MCF 10A (cell line): ENCODE measurements at regions not wholly inside any gene's neighbourhood (a gene's known extent, or its start where the extent isn't known, plus 50 kb on each side); places are given as distances from the start of the nearest gene placed in this dataset.

ENCODE experiments used
- BruUV-seq: library from RNA; stranded (reverse); fragments of 400-500 nt; replicated peaks from 2 replicates; lab custom pipeline; 2021; lab: Mats Ljungman, UMichigan
- CTCF ChIA-PET: fragments of 300-600 bp; sonication (Branson Sonifier 250); formaldehyde crosslinking; extraction: SDS; loops from one replicate; lab custom pipeline; 2021; ENCODE audit warnings: antibody characterized with exemption, inconsistent platforms; lab: Yijun Ruan, JAX
- POLR2A ChIA-PET: fragments of 300-600, 350-650 bp; sonication (Branson Sonifier 250); formaldehyde crosslinking; extraction: SDS; loops from one replicate; lab custom pipeline; 2020; ENCODE audit warnings: antibody characterized with exemption, inconsistent platforms; lab: Yijun Ruan, JAX
- DNase-seq: peaks from one replicate; pipeline ENCODE4 v3.0.0-alpha.2; 2018; ENCODE audit not compliant: unreplicated experiment
- H3K27ac Mint-ChIP-seq: one replicate; pipeline ENCODE4 v1.8.0; 2022; ENCODE audit warnings: mild to moderate bottlenecking, low read depth, mixed read lengths; ENCODE audit not compliant: unreplicated experiment
- H3K27me3 Mint-ChIP-seq: one replicate; pipeline ENCODE4 v1.8.0; 2022; ENCODE audit warnings: mixed read lengths; ENCODE audit not compliant: insufficient read depth, unreplicated experiment
- H3K36me3 Mint-ChIP-seq: one replicate; pipeline ENCODE4 v1.8.0; 2022; ENCODE audit warnings: mild to moderate bottlenecking, moderate library complexity, mixed read lengths; ENCODE audit not compliant: insufficient read depth, unreplicated experiment
- H3K4me1 Mint-ChIP-seq: one replicate; pipeline ENCODE4 v1.8.0; 2022; ENCODE audit warnings: mixed read lengths; ENCODE audit not compliant: insufficient read depth, unreplicated experiment
- H3K4me3 Mint-ChIP-seq: one replicate; pipeline ENCODE4 v1.8.0; 2022; ENCODE audit warnings: mild to moderate bottlenecking, moderate library complexity, mixed read lengths; ENCODE audit not compliant: unreplicated experiment
- H3K9me3 Mint-ChIP-seq: one replicate; pipeline ENCODE4 v1.8.0; 2022; ENCODE audit warnings: mixed read lengths; ENCODE audit not compliant: unreplicated experiment
- CTCF ChIP-seq: fragments of 200-600 bp; IDR thresholded peaks from one replicate; pipeline ENCODE4 v1.8.0; 2022; ENCODE audit warnings: antibody characterized with exemption, mild to moderate bottlenecking; ENCODE audit not compliant: unreplicated experiment
- intact Hi-C: fragments of 100-400 bp; cut with micrococcal nuclease; formaldehyde crosslinking; loops from 2 replicates; pipeline ENCODE4 v1.14.1; 2022

- intact Hi-C loops, result no loop called here
- CTCF ChIA-PET, result no interaction called here
- Mint-ChIP-seq H3K4me1 (peaks cover 6% of the 10 kb centered on the region), H3K36me3 (peaks cover 6% of the 10 kb centered on the region), H3K9me3 (no peaks in the 10 kb centered on the region), H3K27ac (no peak overlapping the region), H3K27me3 (peaks cover 19% of the 10 kb centered on the region), H3K4me3 (no peak overlapping the region)
- DNase-seq, result no peak
- POLR2A ChIA-PET, result no interaction called here
- BruUV-seq, result no TSS peak
- TF ChIP-seq CTCF, result no peak
Observed at GRCh38 chr1:57633881-57634280, 210.0 kb upstream of the DAB1 start.

GRCh38 chr1:57633056-57633455 is 209.2 kb upstream of the DAB1 start:
- Mint-ChIP-seq H3K36me3 (peaks cover 6% of the 10 kb centered on the region), H3K4me1 (peaks cover 6% of the 10 kb centered on the region), H3K4me3 (no peak overlapping the region), H3K27ac (no peak overlapping the region), H3K27me3 (peaks cover 11% of the 10 kb centered on the region), H3K9me3 (no peaks in the 10 kb centered on the region)
- DNase-seq, result no peak
- BruUV-seq, result no TSS peak
- ChIA-PET CTCF (no interaction called here), POLR2A (no interaction called here)
- TF ChIP-seq CTCF, result no peak
- intact Hi-C loops, result no loop called here

- ChIA-PET CTCF (no interaction called here), POLR2A (no interaction called here)
- Mint-ChIP-seq H3K4me3 (no peak overlapping the region), H3K4me1 (peaks cover 6% of the 10 kb centered on the region), H3K27me3 (peaks cover 4% of the 10 kb centered on the region), H3K9me3 (no peaks in the 10 kb centered on the region), H3K36me3 (peaks cover 4% of the 10 kb centered on the region), H3K27ac (no peak overlapping the region)
- no peak for DNase-seq
- no TSS peak for BruUV-seq
- no peak for TF ChIP-seq CTCF
- intact Hi-C loops, result no loop called here
Observed at GRCh38 chr1:57632401-57632800, 208.5 kb upstream of the DAB1 start.

GRCh38 chr1:57627612-57628011 is 203.8 kb upstream of the DAB1 start:
- no peaks in the 10 kb centered on the region for H3K36me3 Mint-ChIP-seq
- no TSS peak for BruUV-seq
- no peak for TF ChIP-seq CTCF
- no peak for DNase-seq
- POLR2A ChIA-PET, result no interaction called here
- intact Hi-C loops, result no loop called here
- H3K27ac Mint-ChIP-seq, result no peak overlapping the region
- H3K4me3 Mint-ChIP-seq, result no peak overlapping the region
- peaks cover 5% of the 10 kb centered on the region for H3K4me1 Mint-ChIP-seq
- CTCF ChIA-PET, result interaction anchor here (0.6 kb wide), 1 partner anchor 1023 kb away, joined by 3 read pairs; no protein-coding TSS in a partner anchor
- no peaks in the 10 kb centered on the region for H3K9me3 Mint-ChIP-seq
- no peaks in the 10 kb centered on the region for H3K27me3 Mint-ChIP-seq
